NCI-H146 treated with DMSO at 0.1 percent for 48 hours (cell line): ENCODE measurements at regions not wholly inside any gene's neighbourhood (a gene's known extent, or its start where the extent isn't known, plus 50 kb on each side); places are given as distances from the start of the nearest gene placed in this dataset.

Experiments used
- DNase-seq: peaks from one replicate; lab custom pipeline; 2025; ENCODE audit not compliant: unreplicated experiment; lab: John Stamatoyannopoulos, UW

DNA sequence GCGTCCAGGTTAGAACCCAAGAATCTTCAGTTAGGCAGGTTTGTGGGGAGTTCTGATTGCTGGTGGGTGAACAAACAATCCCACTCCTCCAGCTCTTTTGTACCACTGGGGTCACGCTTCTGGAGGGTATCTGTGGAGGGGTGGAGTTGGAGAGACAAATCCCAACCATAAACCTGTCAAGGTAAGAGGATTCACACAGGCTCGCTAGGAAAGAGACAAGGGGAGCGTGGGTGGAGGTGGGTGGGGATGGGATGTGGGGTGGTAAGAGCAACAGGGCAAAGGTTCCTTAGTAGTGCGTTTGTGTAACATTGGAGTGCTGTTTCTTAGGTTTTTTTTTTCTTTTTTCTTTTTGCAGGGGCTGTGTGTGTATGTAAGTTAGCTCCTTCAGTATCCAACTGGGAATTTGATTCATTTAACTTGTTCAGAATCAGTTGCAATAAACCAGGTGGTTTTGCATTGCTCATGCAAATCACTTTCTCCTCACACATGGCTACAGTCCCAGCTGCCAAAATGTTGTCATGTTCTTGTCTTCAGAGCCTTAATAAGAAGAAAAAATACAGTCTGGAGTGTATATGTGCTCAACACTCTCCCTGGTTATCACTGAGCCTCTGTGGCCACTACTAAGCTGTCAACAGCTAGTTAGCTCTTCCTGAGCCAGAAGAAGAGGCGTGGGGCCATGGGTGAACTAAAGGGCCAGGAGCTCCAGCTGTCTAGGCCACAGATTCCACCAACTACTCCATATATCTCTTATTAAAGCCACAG is 164.0 kb upstream of the RAD23B start:
- DNase-seq = no peak

DNA sequence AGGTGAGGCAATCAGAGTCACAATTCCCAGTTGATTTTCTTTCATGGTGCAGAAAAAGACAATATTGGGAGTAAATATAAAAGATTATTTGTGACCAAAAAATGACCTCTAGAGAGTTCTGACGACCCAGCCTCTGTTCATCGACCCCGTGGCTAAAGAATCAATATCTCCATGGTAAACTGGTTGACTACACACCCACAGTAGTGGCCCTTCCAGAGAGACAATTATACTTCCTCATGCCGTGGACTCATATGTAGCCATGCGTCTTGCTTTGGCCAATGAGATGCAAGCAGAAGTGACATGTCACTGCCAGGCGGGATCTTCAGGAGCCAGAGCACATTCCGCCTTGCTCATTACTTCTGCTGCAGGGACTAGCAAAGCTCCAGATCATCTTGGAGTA is 163.3 kb upstream of the RAD23B start:
- no peak for DNase-seq

GRCh38 chr9:107123389-107123788 is 159.7 kb upstream of the RAD23B start:
- no peak for DNase-seq

- no peak for DNase-seq
These were observed 155.5 kb upstream of the RAD23B start for GRCh38 chr9:107127608-107128007.

DNA sequence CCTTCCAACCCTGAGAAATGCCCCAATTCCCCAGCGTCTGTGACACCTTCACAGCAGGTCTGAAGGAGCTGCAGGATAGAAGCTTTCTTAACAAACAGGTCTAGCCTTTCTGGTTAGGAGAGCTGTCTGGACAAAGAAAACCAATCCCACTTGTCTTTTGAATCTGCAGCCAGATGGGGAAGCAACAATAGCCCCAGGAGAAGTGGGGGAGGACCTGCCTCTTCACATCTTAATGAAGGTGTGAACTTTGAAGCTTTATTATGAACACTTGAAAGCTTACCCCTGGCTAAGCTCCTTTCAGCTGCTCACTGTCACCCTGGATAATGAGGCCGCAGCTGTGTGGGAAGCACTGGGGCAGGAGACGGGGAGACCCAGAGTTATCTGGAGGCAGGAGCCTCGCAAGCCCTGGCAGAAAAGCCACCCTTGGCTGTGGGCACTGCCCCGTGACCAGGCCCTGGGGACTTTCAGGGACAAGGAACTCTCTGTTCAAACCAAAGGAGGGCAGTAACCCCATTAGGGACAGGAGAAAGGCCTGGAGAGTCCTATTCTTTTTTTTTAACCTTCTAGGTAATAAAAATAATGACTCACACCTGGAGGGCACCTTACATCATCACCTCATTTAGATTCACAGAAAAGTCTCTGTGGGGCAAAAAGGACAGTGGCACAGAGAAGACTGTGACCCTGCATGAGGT is 151.8 kb upstream of the RAD23B start:
- DNase-seq = peak; percentile 51

- DNase-seq = no peak
These were observed 146.8 kb upstream of the RAD23B start for GRCh38 chr9:107136296-107136695.

DNA sequence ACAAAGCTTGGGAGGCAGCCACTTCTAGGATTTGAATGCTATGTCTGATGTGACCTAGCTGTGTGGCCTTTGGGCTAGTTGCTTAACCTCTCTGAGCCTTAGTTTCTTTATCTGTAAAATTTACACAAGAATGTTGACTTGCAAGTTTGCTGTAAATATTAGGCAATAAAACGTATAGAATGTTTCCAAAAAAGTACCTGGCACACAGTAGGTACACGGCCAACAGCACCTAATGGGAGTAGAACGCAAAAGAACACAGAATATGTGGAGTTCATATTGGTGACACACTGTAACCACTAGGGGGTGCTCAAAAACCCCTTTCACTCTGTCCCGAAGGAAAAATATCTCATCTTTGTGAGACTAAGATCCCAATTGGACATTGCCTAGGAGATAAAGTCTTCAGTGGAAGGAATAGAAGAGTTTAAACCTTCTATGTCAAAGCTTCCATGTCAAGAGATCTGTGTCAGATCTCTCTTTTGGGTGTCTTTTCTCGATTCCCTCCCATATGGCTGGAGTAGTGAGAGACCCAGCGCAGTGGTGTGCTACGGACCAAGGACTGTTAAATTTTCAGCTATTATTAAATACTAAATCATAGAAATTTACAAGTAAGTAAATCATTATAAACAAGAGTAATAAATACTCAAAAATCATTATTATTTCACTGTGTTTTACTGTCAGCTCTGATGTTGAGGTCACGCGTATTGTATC is 145.4 kb upstream of the RAD23B start:
- no peak for DNase-seq

- no peak for DNase-seq
These were observed 144.7 kb upstream of the RAD23B start for GRCh38 chr9:107138261-107138992.

GRCh38 chr9:107141967-107142366 is 141.1 kb upstream of the RAD23B start:
- DNase-seq = no peak

GRCh38 chr9:107142430-107142829 is 140.6 kb upstream of the RAD23B start:
- DNase-seq = no peak

DNA sequence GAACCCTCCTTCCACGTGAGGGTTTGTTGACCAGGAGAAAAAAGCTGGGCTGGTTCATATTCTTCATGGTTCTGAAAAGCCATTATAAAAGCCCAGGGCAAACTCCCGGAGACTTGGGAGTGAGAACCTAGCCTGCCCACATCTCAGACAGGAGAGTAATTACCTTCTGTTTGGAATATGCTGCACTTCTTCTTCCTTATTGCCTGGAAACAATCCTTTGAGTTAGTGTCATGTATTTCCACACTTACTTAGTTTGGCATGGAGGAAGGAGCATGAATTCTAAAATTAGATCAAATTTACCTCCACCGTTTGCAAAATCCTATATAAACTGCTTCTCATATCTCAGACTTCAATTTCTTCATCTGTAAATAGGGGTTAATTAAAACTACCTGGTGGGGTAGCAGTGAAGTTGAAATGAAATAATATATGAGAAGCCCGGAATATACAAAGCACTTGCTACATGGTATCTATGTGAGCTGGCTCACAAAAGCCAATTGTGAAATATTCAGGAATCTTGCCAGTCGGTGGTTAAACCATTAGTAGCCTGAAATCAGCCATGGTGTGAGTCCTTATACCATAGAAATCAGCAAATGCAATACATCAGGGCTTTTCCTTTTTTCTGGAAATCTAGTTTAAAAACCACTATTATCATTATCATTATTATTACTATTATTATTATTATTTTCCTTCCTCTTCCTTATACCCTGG is 140.0 kb upstream of the RAD23B start:
- DNase-seq = no peak

- DNase-seq = peak; percentile 53
These were observed 138.6 kb upstream of the RAD23B start for GRCh38 chr9:107144475-107144874.

DNA sequence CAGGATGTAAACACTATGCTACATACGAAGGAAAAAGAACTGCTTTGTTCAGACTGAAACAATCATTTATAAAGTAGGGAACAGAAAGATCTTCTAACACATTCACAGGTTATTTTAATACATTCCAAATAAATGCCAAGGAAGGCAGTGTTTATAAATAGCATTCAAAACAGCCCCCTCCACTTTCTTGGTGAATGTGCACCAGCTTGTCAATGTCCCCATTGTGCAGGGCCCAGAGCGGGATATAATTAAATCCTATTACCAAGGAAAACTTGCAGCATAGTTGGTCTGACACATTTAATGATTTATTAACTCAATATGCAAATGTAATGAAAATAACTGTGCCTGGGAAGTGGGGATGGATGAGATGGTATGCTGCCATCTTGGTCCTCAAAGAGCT is 135.9 kb upstream of the RAD23B start:
- no peak for DNase-seq

GRCh38 chr9:107148216-107148615 is 134.9 kb upstream of the RAD23B start:
- DNase-seq = no peak

GRCh38 chr9:107149756-107150155 is 133.3 kb upstream of the RAD23B start:
- DNase-seq = no peak

DNA sequence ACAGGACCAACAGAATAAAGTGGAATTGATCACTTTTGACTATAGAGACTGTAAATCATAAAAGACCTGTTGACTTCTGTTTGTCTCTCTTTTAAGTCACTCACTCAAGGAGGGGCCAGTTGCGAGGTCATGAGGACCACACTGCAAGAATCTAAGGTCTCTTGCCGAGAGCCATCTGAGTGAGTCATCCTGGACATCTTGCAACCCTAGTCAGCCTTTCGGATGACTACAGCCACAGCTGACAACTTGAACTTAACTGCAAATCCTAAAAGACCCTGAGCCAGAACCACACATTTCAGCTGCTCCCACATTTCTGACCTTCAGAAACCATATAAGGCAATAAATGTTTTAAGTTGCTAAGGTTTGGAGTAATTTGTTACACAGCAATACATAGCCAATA is 129.7 kb upstream of the RAD23B start:
- no peak for DNase-seq

GRCh38 chr9:107154291-107154690 is 128.8 kb upstream of the RAD23B start:
- DNase-seq = no peak

DNA sequence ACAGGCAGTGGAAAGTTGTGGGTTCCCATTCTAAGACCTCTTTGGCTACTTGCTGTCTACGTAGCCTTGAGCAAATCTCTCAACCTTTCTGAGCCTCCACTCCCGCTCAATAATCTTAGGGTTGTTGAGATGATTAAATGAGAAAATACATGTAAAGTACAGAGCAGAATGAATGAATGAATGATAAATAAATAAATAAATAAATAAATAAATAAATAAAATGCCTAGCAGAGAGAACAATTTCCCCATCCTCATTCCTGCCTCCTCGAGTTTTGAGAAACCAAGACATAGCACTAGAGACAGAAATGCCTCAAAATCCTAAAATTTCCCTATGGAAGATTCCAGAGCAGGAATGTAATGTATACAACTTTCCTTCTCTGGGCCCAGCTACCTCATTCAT is 128.3 kb upstream of the RAD23B start:
- no peak for DNase-seq

DNA sequence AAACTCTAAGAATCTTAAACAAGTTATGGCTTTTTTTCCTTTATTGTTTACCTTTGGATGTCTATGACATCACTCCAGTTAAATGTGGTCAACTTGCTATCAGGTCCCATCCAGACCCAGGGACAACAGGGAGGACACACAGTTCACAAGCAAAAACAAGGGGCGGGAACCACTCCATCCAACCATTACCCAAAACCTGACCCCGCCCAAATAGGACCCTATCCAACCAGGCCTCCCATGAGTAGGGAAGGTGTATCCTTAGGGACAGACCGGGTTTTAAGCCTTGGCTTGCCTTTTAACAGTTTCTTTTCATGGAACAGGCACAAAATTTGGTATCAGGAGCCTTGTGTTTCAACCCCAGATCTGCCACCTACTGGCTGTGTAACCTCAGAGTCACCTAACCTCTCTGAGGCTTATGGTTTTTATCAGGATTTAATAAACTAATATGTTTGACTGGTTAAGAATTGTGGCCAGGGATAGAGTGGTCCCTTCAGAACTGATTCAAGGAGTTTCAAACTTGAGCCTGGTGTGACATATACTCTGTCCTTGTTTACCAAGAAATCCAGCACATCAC is 127.7 kb upstream of the RAD23B start:
- DNase-seq = no peak

GRCh38 chr9:107158321-107158720 is 124.8 kb upstream of the RAD23B start:
- peak; percentile 73 for DNase-seq
